ENCODE measurements at regions not wholly inside any gene's neighbourhood (a gene's known extent, or its start where the extent isn't known, plus 50 kb on each side); places are given as distances from the start of the nearest gene placed in this dataset.
"Not testable (repeated sequence)": the region's sequence is repeated elsewhere in the genome, so short reads cannot be mapped to it uniquely, and the experiment has no call there.

DNA sequence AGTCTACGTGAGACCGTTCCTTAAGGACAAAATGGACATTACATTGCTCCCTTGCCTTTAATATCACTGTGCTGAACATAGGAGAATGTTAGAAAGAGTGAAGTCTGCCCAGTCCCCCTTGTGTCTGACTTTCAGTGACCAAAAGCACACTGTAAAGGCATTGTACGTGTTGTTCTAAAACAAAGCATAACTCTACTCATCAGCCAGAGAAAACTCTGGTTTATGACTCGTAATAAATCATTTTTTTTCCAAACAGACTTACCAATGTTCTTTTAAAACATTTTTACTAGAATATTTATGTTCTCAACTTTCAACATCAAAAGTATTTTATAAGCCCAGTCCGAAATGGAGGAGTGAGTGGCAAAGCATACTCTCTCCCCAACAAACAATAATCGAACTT, 262.5 kb downstream of the GJA1 start:
- no peak for DNase-seq

- DNase-seq = no peak
Observed at GRCh38 chr6:121698617-121699016, 263.2 kb downstream of the GJA1 start.

DNA sequence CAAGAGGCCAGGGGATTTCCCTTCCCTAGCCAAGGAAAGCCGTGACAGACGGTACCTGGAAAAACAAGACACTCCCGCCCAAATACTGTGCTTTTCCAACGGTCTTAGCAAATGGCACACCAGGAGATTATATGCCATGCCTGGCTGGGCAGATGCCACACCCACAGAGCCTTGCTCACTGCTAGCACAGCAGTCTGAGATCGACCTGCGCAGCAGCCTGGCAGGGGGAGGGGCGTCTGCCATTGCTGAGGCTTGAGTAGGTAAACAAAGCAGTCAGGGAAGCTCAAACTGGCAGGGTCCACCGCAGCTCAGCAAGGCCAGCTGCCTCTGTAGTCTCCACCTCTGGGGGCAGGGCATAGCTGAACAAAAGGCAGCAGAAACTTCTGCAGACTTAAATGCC, 267.7 kb downstream of the GJA1 start:
- DNase-seq = not testable (repeated sequence)

DNA sequence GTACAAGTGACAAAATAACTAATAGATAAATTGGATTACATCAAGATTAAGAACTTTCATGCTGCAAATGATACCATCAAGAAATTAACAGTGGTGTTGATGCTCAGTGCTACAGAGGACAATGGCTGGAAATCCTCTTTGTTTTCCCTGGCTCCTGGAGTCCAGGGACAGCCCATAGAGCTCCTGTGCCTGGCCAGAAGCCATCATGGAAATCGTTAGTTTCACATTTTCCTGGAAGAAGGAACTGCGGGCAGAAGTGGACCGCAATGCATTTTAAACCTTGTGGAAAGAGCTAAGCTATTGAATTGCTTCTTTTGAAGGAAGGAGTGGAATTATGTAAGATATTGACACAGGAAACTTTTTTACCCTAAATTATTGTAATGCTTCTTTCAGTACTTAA, 276.0 kb downstream of the GJA1 start:
- DNase-seq = no peak

DNA sequence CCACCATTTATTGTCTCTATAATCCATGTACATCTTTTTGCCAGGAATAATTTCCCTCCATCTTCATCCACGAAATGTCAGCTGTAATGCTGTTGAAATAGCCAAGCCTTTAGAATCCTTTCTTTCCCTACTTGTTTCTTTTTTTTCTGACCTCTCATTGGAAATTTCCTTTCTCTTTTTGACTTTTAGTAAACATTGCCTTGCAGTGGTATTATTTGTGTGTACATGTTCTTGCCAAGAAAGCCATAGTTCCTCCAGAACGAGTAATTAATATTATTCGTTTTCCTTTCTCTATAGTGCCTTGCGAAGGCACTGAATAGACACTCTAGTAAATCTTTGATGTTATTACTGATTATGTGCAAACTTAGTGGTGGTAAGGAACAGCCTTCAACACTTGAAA, 282.2 kb downstream of the GJA1 start:
- DNase-seq = no peak

GRCh38 chr6:121720867-121721266, 285.4 kb downstream of the GJA1 start:
- DNase-seq = not testable (repeated sequence)

DNA sequence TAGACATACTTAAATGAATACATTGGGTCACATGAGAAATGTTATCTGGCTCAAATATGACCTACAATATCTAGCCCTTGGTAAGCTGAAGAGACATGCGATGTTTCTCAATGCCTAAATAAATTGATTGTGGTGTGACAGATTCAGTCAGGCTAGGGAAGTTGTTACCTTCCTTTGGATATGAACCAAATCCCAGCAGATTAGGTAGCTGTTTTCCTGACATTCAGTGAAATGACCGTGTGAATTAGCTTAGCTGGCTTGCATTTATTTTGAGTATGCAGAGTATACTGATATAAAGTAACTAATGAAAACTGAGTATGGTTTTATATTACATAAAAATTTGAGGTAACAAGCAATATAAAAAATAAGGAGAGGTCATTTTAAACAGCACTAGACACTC, 288.2 kb downstream of the GJA1 start:
- DNase-seq = no peak

DNA sequence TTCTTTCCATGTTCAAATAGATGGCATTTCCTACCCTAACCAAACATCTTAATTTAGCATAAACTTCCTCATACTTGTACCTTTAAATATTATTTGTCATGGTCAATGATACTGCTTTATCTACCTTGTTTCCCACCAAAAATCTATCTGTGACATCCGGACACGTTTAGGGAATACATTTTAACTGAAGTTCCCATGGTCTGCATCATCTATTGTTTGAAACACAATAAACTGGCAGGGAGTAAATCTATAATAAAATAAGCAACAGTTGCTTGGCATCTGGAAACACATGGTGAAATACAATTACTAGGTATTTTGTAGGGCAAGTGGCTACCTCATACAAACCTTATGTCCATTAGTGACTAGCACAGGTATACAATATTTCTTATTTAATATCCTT, 289.1 kb downstream of the GJA1 start:
- DNase-seq = no peak

DNA sequence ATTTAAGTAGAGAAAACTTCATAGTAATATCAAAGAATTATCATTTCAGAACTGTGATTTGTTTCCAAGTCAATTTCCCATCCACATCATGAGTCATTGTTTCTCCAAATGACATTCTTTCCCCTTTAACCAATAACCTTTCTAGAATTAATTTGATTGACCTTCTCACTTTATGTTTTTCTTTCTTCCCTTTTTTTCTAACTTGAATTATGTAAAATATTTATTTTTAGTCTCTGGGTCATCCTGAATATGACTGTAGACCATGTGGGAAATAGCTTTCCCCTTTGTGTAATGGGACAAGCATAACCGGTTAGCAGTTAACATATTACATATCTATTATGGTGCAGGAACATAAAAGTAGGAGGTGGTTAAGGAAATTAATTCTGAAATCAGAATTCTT, 291.1 kb downstream of the GJA1 start:
- no peak for DNase-seq

DNA sequence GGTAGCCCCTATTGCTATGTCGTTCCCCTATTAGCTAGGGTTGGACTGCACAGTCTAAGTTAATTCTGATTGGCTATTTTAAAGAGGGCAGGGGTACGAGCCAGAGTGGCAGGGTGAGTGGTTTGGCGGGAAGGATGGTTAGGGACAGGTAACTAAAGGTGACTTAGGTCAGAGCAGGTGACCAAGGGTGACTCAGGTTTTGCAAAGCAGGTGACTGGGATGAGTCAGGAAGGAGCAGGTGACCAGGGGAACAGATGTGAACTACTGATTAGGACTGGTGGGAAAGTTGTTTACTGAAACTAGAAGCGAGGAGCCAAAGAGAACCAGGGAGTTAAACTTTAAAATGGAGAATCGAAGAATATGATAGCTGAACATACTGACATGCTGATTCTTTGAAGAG, 295.2 kb downstream of the GJA1 start:
- no peak for DNase-seq

DNA sequence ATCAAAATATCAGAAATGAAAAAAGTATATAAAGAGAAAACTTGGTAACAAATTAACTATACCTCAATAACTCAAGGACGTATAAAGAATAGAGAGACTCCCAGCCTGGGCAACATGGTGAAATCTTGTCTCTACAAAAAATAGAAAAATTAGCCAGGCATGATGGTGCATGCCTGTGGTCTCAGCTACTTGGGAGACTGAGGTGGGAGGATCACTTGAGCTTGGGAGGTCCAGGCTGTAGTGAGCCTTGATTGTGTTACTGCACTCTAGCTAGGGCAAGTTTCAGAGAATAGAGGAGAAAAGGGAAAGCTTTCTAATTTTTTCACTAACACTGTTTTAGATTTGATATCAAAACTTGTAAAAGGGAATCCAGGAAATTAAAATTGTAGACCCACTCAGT, 295.9 kb downstream of the GJA1 start:
- no peak for DNase-seq

GRCh38 chr6:121732641-121733040, 297.2 kb downstream of the GJA1 start:
- DNase-seq = no peak

GRCh38 chr6:121733234-121733633, 297.8 kb downstream of the GJA1 start:
- DNase-seq = no peak

- DNase-seq = not testable (repeated sequence)
Observed at GRCh38 chr6:121740188-121740587, 304.7 kb downstream of the GJA1 start.

GRCh38 chr6:121743691-121744090, 308.2 kb downstream of the GJA1 start:
- no peak for DNase-seq

DNA sequence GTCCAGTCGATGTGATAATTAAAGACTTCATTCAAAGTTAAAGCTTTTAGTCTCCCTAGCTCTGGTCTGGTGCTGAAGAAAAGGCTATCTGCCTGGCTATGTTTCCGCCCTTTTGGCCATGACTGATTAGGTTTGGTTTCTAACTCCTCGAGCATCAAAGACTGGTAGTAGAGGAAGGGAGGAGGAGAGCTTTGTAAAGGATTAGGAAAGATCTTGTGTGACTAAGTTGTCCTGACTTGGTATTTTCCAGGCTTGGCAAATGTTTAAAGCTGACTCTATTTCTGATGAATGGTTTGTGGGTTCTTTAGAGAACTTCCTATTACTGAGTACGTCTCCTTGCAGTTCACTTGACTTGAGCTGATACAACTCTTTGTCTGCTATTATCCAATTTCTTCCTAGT, 312.9 kb downstream of the GJA1 start:
- no peak for DNase-seq

GRCh38 chr6:121748850-121749249, 313.4 kb downstream of the GJA1 start:
- no peak for DNase-seq

GRCh38 chr6:121755485-121755884, 320.0 kb downstream of the GJA1 start:
- DNase-seq = no peak

DNA sequence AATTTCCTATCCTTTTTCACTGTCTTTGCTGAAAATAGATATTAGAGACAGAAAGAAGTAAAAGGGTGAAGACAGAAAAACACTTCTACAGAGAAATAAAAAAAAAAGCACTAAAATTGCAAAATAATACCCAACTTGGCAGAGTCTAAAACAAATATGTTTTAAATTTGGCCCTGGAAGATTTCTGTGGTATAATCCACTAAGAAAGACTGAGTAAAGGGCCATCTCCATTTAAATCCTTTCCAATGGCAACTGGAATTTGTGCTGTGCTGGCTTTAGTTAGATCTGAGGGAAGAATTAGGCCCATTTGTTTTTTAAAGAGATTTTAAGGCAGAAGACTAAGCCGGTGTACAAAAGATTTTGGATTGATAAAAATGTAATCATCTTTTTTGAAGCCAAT, 321.2 kb downstream of the GJA1 start:
- no peak for DNase-seq

DNA sequence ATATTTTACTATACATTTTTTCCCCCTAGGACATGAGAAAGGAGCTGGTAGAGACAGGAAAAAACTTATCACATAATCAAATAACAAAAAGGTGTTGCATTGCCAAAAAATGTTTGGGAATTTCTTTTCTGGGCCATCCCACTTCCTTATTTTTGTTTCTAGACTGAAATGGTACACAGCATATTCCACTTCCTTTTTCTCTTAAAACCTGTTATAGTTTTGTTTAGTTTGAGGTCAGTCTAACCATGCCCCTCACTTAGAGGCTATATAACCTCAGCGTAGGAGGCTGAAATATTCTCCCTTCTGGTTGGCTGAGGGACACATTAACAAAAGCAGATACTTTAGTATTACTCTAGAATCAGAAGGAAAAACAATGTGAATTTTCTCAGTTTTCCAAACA, 323.9 kb downstream of the GJA1 start:
- no peak for DNase-seq

DNA sequence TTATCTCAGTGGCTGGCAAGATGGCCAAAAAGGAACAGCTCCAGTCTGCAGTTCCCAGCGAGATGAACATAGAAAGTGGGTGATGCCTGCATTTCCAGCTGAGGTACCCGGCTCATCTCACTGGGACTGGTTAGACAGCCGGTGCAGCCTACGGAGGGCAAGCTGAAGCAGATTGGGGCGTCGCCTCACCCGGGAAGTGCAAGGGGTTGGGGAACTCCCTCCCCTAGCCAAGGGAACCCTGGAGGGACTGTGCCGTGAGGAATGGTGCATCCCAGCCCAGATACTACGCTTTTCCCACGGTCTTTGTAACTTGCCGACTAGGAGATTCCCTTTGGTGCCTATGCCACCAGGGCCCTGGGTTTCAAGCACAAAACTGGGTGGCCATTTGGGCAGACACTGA, 324.7 kb downstream of the GJA1 start:
- no peak for DNase-seq

DNA sequence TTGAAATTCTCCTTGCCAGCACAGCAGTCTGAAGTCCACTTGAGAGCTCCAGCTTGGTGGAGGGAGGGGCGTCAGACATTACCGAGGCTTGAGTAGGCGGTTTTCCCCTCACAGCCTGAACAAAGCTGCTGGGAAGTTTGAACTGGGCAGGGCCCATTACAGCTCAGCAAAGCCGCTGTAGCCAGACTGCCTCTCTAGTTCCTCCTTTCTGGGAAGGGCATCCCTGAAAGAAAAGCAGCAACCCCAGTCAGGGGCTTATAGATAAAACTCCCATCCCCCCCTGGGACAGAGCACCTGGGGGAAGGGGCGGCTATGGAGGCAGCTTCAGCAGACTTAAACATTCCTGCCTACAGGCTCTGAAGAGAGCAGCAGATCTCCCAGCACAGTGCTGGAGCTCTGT, 325.3 kb downstream of the GJA1 start:
- DNase-seq = no peak

- no peak for DNase-seq
Observed at GRCh38 chr6:121764493-121764892, 329.0 kb downstream of the GJA1 start.

- no peak for DNase-seq
Observed at GRCh38 chr6:121765060-121765459, 329.6 kb downstream of the GJA1 start.

DNA sequence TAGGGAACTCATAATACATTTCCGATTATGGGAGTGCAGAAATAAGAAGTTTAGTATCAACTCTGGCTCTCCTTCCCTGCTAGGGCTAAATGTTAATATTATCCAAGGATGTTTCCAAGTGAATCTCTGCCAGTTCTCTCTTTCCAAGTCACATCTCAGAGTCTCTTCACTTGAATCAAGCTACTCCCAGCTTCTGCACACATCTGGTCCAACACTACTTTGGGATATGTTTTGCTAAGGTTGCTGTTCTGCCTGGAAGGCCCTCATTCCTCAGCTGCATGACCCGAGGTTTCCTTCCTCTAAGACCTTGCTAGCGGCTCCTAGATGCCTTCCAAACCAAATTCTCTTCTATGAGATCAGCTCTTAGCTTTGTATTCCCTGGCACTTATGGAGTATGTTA, 331.8 kb downstream of the GJA1 start:
- no peak for DNase-seq

DNA sequence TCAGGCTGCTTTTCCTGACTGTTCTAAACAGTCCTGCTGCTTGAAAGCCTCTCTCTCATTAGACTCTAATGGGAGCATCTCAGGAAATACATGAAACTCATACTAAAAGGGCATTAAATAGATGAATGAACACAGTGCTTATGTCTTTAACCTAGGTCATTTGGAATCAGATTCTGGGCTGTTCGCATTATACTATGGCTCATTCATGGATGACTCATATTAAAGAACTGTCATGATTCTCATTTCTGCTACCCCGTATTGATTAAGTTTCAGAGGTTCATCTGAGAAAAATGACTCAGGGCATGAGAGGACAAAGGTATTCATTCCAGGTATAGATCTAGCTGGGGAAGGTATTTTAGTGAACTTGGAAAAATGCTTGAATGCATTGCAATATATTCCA, 335.5 kb downstream of the GJA1 start:
- no peak for DNase-seq
